Ascending aorta (tissue), 2 donors: ENCODE measurements at regions not wholly inside any gene's neighbourhood (a gene's known extent, or its start where the extent isn't known, plus 50 kb on each side); places are given as distances from the start of the nearest gene placed in this dataset.

Experiments
- DNase-seq, 2 donors: peaks; one replicate each; pipeline ENCODE4 v3.0.0-alpha.2; 2019; ENCODE audit warnings: low spot score in 2 of 2
- H3K27ac ChIP-seq, 2 donors: fragments of 200-600 bp; sonication (generic); one replicate each; pipeline ENCODE4 v1.5.1; 2016 to 2017; ENCODE audit warnings: mild to moderate bottlenecking in 1 of 2
- H3K27me3 ChIP-seq: fragments of 200-600 bp; sonication (generic); one replicate; pipeline ENCODE4 v1.5.1; 2017
- H3K36me3 ChIP-seq, 2 donors: fragments of 200-600 bp; sonication (generic); one replicate each; pipeline ENCODE4 v1.5.1; 2016
- H3K4me1 ChIP-seq, 2 donors: fragments of 200-600 bp; sonication (generic); one replicate each; pipeline ENCODE4 v1.5.1; 2016 to 2017; ENCODE audit warnings: mild to moderate bottlenecking in 1 of 2
- H3K4me3 ChIP-seq, 2 donors: fragments of 200-600 bp; sonication (generic); one replicate each; pipeline ENCODE4 v1.5.1; 2016 to 2017; ENCODE audit warnings: mild to moderate bottlenecking in 1 of 2
- H3K9me3 ChIP-seq, 2 donors: fragments of 200-600 bp; sonication (generic); one replicate each; pipeline ENCODE4 v1.5.1; 2016
- CTCF ChIP-seq, 3 experiments: fragments of 200-600 bp in 2 of 3; fragments of 450-650 bp in 1 of 3; sonication (generic) in 2 of 3; IDR thresholded peaks; one replicate each; pipeline ENCODE4 v1.5.1; 2016 to 2019; ENCODE audit warnings: antibody characterized with exemption in 3 of 3, mild to moderate bottlenecking in 1 of 3, moderate library complexity in 1 of 3
- intact Hi-C: fragments of 100-400 bp; cut with DNase I; formaldehyde crosslinking; loops from one replicate; pipeline ENCODE4 v1.15.1; 2023

GRCh38 chr14:85241022-85241855 is 288.7 kb upstream of the FLRT2 start:
- Histone ChIP-seq H3K36me3 (no peaks in the 10 kb centered on the region), H3K9me3 (no peaks in the 10 kb centered on the region), H3K4me1 (no peaks in the 10 kb centered on the region), H3K27me3 (no peaks in the 10 kb centered on the region), H3K4me3 (no peak overlapping the region), H3K27ac (no peak overlapping the region)
- TF ChIP-seq CTCF (IDR thresholded peaks at IDR 0.05): no peak
- intact Hi-C loops: no loop called here
- DNase-seq: no peak

GRCh38 chr14:85242666-85243065 is 287.3 kb upstream of the FLRT2 start:
- H3K4me3 ChIP-seq: no peak overlapping the region
- no peaks in the 10 kb centered on the region for H3K36me3 ChIP-seq
- H3K4me1 ChIP-seq: no peaks in the 10 kb centered on the region
- no peak for DNase-seq
- no peaks in the 10 kb centered on the region for H3K9me3 ChIP-seq
- no peak for TF ChIP-seq CTCF (IDR thresholded peaks at IDR 0.05)
- intact Hi-C loops: no loop called here
- H3K27me3 ChIP-seq: no peaks in the 10 kb centered on the region
- H3K27ac ChIP-seq: no peak overlapping the region

- H3K27ac ChIP-seq: no peak overlapping the region
- H3K9me3 ChIP-seq: no peaks in the 10 kb centered on the region
- intact Hi-C loops: no loop called here
- H3K4me1 ChIP-seq: no peaks in the 10 kb centered on the region
- H3K27me3 ChIP-seq: no peaks in the 10 kb centered on the region
- DNase-seq: no peak
- no peaks in the 10 kb centered on the region for H3K36me3 ChIP-seq
- TF ChIP-seq CTCF (IDR thresholded peaks at IDR 0.05): no peak
- H3K4me3 ChIP-seq: no peak overlapping the region
Measured at GRCh38 chr14:85243321-85243720, 286.6 kb upstream of the FLRT2 start.

- intact Hi-C loops: no loop called here
- TF ChIP-seq CTCF (IDR thresholded peaks at IDR 0.05): no peak
- no peak for DNase-seq
- Histone ChIP-seq H3K9me3 (no peaks in the 10 kb centered on the region), H3K36me3 (no peaks in the 10 kb centered on the region), H3K27ac (no peak overlapping the region), H3K4me1 (no peaks in the 10 kb centered on the region), H3K4me3 (no peak overlapping the region), H3K27me3 (no peaks in the 10 kb centered on the region)
Measured at GRCh38 chr14:85247071-85247470, 282.9 kb upstream of the FLRT2 start.

- no peak overlapping the region for H3K27ac ChIP-seq
- TF ChIP-seq CTCF (IDR thresholded peaks at IDR 0.05): no peak
- H3K9me3 ChIP-seq: no peaks in the 10 kb centered on the region
- H3K4me3 ChIP-seq: no peak overlapping the region
- no peaks in the 10 kb centered on the region for H3K27me3 ChIP-seq
- no peaks in the 10 kb centered on the region for H3K36me3 ChIP-seq
- no peak for DNase-seq
- no peaks in the 10 kb centered on the region for H3K4me1 ChIP-seq
- intact Hi-C loops: no loop called here
Measured at GRCh38 chr14:85248881-85249635, 280.9 kb upstream of the FLRT2 start.
